Liver (tissue), 3 donors: ENCODE measurements at regions not wholly inside any gene's neighbourhood (a gene's known extent, or its start where the extent isn't known, plus 50 kb on each side); places are given as distances from the start of the nearest gene placed in this dataset.

Experiments used
- CTCF ChIP-seq: fragments of 150-350 bp; IDR thresholded peaks from 2 replicates; pipeline ENCODE4 v1.5.1; 2017; ENCODE audit warnings: improper control_type of control experiment, low read depth, low read length; ENCODE audit not compliant: missing input control
- EGR1 ChIP-seq, 2 donors: IDR thresholded peaks; 2 replicates each; pipeline ENCODE4 v1.6.1; 2016 to 2018; ENCODE audit warnings: antibody characterized with exemption in 2 of 2, low read depth in 2 of 2
- FOXA1 ChIP-seq: IDR thresholded peaks from 2 replicates; pipeline ENCODE4 v1.6.1; 2016; ENCODE audit warnings: antibody characterized with exemption
- GABPA ChIP-seq, 2 donors: IDR thresholded peaks in 1 of 2; conservative IDR thresholded peaks in 1 of 2; 2 replicates each; pipeline ENCODE4 v1.6.1; 2016; ENCODE audit warnings: antibody characterized with exemption in 2 of 2, mild to moderate bottlenecking in 1 of 2, moderate library complexity in 1 of 2
- JUND ChIP-seq, 2 donors: IDR thresholded peaks; 2 replicates each; pipeline ENCODE4 v1.6.1; 2016; ENCODE audit warnings: antibody characterized with exemption in 2 of 2
- MAX ChIP-seq: IDR thresholded peaks from 2 replicates; pipeline ENCODE4 v1.6.1; 2016; ENCODE audit warnings: antibody characterized with exemption
- RAD21 ChIP-seq, 2 donors: IDR thresholded peaks; 2 replicates each; pipeline ENCODE4 v1.6.1; 2016; ENCODE audit warnings: antibody characterized with exemption in 2 of 2, mild to moderate bottlenecking in 2 of 2
- REST ChIP-seq: IDR thresholded peaks from 2 replicates; pipeline ENCODE4 v1.6.1; 2016; ENCODE audit warnings: antibody characterized with exemption, mild to moderate bottlenecking
- RXRA ChIP-seq, 2 donors: IDR thresholded peaks; 2 replicates each; pipeline ENCODE4 v1.6.1; 2017 to 2018; ENCODE audit warnings: antibody characterized with exemption in 2 of 2, mild to moderate bottlenecking in 1 of 2
- SP1 ChIP-seq: IDR thresholded peaks from 2 replicates; pipeline ENCODE4 v1.6.1; 2018; ENCODE audit warnings: antibody characterized with exemption, mild to moderate bottlenecking
- TAF1 ChIP-seq: conservative IDR thresholded peaks from 2 replicates; pipeline ENCODE4 v1.6.1; 2016; ENCODE audit warnings: antibody characterized with exemption, mild to moderate bottlenecking
- YY1 ChIP-seq: IDR thresholded peaks from 2 replicates; pipeline ENCODE4 v1.6.1; 2016; ENCODE audit warnings: antibody characterized with exemption, mild to moderate bottlenecking
- TF ChIP-seq, protein P1 (sequence below): IDR thresholded peaks from 2 replicates; pipeline ENCODE4 v1.6.1; 2016; ENCODE audit warnings: antibody characterized with exemption
- TF ChIP-seq, protein P2 (sequence below): IDR thresholded peaks from 2 replicates; pipeline ENCODE4 v1.6.1; 2016; ENCODE audit warnings: antibody characterized with exemption
- donor health status: healthy.
- donor health status: healthy.

DNA sequence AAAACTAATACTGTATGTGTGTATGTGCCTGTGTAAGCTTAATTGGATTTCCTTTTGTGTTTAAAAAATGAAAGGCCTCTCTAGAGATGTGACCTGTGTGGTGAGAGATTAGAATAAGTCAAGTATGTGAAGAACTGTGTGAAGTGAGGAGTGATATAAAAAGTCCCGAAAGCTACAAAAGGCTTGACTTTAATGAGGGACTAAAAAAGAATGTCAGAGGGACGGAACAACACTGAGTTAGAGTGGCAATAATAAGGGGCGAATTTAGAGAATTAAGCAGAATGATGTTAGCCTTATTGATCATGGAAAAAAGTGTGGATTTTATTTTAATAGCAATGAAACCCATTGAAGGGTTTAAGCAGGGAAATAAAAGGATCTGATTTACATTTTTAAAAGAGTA is 1281.2 kb upstream of the ADGRB3 start:
- TF ChIP-seq MAX (no peak), YY1 (no peak), EGR1 (IDR thresholded peaks at IDR 0.05; ENCODE audit: low read depth in 2 of 2) (no peak), CTCF (no peak), GABPA (IDR thresholded peaks at IDR 0.05 in 1 of 2, conservative IDR thresholded peaks at IDR 0.05 in 1 of 2) (no peak), REST (no peak), RXRA (IDR thresholded peaks at IDR 0.05) (no peak), TAF1 (no peak), SP1 (no peak), RAD21 (IDR thresholded peaks at IDR 0.05) (no peak), FOXA1 (no peak), JUND (IDR thresholded peaks at IDR 0.05) (no peak)
- TF ChIP-seq, protein P1, sequence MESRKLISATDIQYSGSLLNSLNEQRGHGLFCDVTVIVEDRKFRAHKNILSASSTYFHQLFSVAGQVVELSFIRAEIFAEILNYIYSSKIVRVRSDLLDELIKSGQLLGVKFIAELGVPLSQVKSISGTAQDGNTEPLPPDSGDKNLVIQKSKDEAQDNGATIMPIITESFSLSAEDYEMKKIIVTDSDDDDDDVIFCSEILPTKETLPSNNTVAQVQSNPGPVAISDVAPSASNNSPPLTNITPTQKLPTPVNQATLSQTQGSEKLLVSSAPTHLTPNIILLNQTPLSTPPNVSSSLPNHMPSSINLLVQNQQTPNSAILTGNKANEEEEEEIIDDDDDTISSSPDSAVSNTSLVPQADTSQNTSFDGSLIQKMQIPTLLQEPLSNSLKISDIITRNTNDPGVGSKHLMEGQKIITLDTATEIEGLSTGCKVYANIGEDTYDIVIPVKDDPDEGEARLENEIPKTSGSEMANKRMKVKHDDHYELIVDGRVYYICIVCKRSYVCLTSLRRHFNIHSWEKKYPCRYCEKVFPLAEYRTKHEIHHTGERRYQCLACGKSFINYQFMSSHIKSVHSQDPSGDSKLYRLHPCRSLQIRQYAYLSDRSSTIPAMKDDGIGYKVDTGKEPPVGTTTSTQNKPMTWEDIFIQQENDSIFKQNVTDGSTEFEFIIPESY: no peak
- TF ChIP-seq, protein P2, sequence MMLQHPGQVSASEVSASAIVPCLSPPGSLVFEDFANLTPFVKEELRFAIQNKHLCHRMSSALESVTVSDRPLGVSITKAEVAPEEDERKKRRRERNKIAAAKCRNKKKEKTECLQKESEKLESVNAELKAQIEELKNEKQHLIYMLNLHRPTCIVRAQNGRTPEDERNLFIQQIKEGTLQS: no peak
